ENCODE measurements at regions not wholly inside any gene's neighbourhood (a gene's known extent, or its start where the extent isn't known, plus 50 kb on each side); places are given as distances from the start of the nearest gene placed in this dataset.
"Not testable (repeated sequence)": the region's sequence is repeated elsewhere in the genome, so short reads cannot be mapped to it uniquely, and the experiment has no call there.

DNA sequence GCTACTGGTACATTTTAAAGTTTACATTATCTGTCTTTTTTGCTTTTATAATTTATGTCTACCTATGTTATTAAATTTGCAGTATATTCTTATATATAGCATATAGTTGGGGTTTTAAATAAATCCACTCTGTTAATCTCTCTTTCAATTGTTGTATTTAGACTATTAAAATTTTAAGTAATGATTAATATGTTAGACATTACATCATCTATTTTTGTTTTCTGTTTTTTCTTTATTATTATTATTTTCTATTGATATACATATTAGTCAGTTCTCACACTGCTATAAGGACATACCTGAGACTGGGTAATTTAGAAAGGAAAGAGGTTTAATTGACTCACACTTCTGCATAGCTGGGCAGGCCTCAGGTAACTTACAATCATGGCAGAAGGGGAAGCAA, 1338.2 kb upstream of the GJE1 start:
- no peak for DNase-seq
- no peak overlapping the region for H3K27ac ChIP-seq
- no peaks in the 10 kb centered on the region for H3K4me1 ChIP-seq
- no peaks in the 10 kb centered on the region for H3K27me3 ChIP-seq
- intact Hi-C loops (cut with DNase I; ENCODE audit: low total_unique reads), result no loop called here
- TF ChIP-seq, protein P1, sequence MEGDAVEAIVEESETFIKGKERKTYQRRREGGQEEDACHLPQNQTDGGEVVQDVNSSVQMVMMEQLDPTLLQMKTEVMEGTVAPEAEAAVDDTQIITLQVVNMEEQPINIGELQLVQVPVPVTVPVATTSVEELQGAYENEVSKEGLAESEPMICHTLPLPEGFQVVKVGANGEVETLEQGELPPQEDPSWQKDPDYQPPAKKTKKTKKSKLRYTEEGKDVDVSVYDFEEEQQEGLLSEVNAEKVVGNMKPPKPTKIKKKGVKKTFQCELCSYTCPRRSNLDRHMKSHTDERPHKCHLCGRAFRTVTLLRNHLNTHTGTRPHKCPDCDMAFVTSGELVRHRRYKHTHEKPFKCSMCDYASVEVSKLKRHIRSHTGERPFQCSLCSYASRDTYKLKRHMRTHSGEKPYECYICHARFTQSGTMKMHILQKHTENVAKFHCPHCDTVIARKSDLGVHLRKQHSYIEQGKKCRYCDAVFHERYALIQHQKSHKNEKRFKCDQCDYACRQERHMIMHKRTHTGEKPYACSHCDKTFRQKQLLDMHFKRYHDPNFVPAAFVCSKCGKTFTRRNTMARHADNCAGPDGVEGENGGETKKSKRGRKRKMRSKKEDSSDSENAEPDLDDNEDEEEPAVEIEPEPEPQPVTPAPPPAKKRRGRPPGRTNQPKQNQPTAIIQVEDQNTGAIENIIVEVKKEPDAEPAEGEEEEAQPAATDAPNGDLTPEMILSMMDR (IDR thresholded peaks at IDR 0.05), result no peak
- no peak for TF ChIP-seq POLR2A (IDR thresholded peaks at IDR 0.05)
- H3K36me3 ChIP-seq (ENCODE audit: low read depth, missing control alignments), result no peaks in the 10 kb centered on the region
- H3K9me3 ChIP-seq, result no peaks in the 10 kb centered on the region
- H3K4me3 ChIP-seq, result no peak overlapping the region

DNA sequence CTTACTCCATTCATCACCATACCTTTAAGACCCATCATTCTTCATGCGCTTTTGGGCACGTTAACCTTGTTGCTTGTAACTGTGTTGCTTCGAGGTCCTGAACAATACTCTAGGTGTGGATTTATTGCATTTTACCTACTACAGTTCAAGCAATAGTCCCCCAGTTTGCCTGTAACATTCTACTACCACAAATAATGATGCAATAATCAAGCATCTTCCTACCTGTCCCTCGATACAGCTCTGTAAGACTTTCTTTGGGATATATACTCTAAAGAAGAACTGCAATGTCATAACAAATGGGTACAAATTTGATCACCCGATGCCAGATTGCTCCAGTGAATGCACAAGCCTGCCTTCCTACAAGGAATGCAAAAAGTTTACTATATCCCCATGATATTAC, 1342.6 kb upstream of the GJE1 start:
- DNase-seq, result no peak
- 92 to 95% methylated on average over 5 of the region's 5 CpGs for WGBS, 2 donors
- no peak overlapping the region for H3K4me3 ChIP-seq
- no peaks in the 10 kb centered on the region for H3K36me3 ChIP-seq (ENCODE audit: low read depth, missing control alignments)
- no peaks in the 10 kb centered on the region for H3K9me3 ChIP-seq
- no peak overlapping the region for H3K27ac ChIP-seq
- no peaks in the 10 kb centered on the region for H3K4me1 ChIP-seq
- no peaks in the 10 kb centered on the region for H3K27me3 ChIP-seq
- no peak for TF ChIP-seq POLR2A (IDR thresholded peaks at IDR 0.05)
- TF ChIP-seq, protein P1 (IDR thresholded peaks at IDR 0.05), result no peak
- intact Hi-C loops (cut with DNase I; ENCODE audit: low total_unique reads), result no loop called here

DNA sequence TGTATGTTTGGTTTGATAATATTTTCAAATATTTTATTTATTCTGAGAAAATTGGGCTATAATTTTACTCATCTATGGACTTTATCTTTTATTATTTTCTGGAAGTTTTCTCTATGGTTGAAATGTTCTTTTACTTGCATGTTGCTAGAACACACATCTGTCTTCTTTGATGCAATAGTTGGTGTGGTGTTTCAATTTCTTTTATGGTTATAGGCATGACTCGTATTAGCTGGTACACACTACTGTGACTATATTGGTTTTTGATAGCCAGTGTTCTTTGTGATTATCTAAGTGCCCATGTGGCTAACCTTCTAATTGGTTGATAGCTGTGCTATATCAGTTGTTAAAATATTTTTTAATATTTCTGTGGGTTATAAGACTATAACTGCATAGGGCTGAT, 1343.3 kb upstream of the GJE1 start:
- Histone ChIP-seq H3K27me3 (no peaks in the 10 kb centered on the region), H3K9me3 (no peaks in the 10 kb centered on the region), H3K4me3 (no peak overlapping the region), H3K27ac (no peak overlapping the region), H3K36me3 (ENCODE audit: low read depth, missing control alignments) (no peaks in the 10 kb centered on the region), H3K4me1 (no peaks in the 10 kb centered on the region)
- no peak for DNase-seq
- intact Hi-C loops (cut with DNase I; ENCODE audit: low total_unique reads), result no loop called here
- WGBS, 2 donors, result 95 to 100% methylated on average over 1 of the region's 1 CpG
- no peak for TF ChIP-seq POLR2A (IDR thresholded peaks at IDR 0.05)
- TF ChIP-seq, protein P1 (IDR thresholded peaks at IDR 0.05), result no peak

DNA sequence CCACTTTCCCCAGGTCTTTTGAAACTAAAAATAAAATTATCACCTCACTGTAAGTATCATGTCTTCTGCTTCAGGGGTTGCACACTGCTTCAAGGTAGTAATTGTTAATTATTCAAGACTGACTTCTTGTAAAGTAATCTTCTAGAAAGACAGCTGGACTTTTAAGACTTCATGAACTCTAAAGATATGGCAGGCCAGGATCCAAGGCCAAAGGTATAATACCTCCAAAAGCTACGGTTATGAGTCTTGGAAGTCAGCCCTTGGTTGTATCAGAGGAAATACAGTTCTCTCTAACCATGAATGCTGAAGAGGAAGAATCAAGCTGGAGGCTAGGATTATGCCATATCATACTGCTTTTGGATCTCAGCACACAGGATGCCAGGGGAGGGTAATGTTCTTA, 1346.8 kb upstream of the GJE1 start:
- intact Hi-C loops (cut with DNase I; ENCODE audit: low total_unique reads), result no loop called here
- Histone ChIP-seq H3K27ac (no peak overlapping the region), H3K36me3 (ENCODE audit: low read depth, missing control alignments) (no peaks in the 10 kb centered on the region), H3K4me1 (no peaks in the 10 kb centered on the region), H3K4me3 (no peak overlapping the region), H3K9me3 (no peaks in the 10 kb centered on the region), H3K27me3 (no peaks in the 10 kb centered on the region)
- no peak for DNase-seq
- WGBS, 2 donors, result 45 to 60% methylated on average over 1 of the region's 1 CpG
- TF ChIP-seq, protein P1 (IDR thresholded peaks at IDR 0.05), result no peak
- no peak for TF ChIP-seq POLR2A (IDR thresholded peaks at IDR 0.05)

DNA sequence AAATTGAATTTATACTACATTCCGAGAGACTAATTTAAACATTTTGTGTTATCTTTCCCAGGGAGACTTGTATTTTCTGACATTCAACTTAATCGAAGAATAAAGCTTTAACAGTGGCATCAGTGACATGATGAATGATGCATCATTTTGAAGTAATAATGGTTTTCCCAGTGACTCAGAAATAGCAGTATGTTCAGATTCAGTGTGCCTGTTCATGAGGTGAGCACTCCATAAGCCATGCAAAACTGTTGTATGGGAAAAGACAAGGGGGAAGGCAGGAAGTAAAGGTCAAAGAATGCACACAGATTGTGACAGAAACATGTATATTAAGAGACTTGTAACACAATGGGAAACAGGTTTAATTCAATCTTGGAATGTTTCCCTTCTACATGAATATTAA, 1348.2 kb upstream of the GJE1 start:
- H3K4me1 ChIP-seq, result no peaks in the 10 kb centered on the region
- H3K9me3 ChIP-seq, result no peaks in the 10 kb centered on the region
- H3K36me3 ChIP-seq (ENCODE audit: low read depth, missing control alignments), result no peaks in the 10 kb centered on the region
- no peak for DNase-seq
- no peak overlapping the region for H3K4me3 ChIP-seq
- intact Hi-C loops (cut with DNase I; ENCODE audit: low total_unique reads), result no loop called here
- no peak overlapping the region for H3K27ac ChIP-seq
- TF ChIP-seq POLR2A (IDR thresholded peaks at IDR 0.05), result no peak
- TF ChIP-seq, protein P1 (IDR thresholded peaks at IDR 0.05), result no peak
- 83 to 84% methylated on average over 2 of the region's 2 CpGs for WGBS, 2 donors
- no peaks in the 10 kb centered on the region for H3K27me3 ChIP-seq

DNA sequence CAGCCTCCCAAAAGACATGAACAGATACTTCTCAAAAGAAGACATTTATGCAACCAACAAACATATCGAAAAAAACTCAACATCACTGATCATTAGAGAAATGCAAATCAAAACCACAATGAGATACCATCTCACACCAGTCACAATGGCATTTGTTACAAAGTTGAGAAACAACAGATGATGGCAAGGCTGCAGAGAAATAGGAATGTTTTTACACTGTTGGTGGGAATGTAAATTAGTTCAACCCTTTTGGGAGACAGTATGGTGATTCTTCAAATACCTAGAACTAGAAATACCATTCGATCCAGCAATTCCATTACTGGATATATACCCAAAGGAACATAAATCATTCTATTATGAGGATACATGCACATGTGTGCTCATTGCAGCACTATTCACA, 1349.2 kb upstream of the GJE1 start:
- H3K27ac ChIP-seq; intact Hi-C loops (cut with DNase I; ENCODE audit: low total_unique reads); H3K27me3 ChIP-seq; H3K4me3 ChIP-seq; H3K36me3 ChIP-seq (ENCODE audit: low read depth, missing control alignments); DNase-seq; H3K4me1 ChIP-seq; H3K9me3 ChIP-seq: not testable (repeated sequence)
- WGBS, 2 donors, result 82 to 97% methylated on average over 2 of the region's 2 CpGs
